Trophoblast cell (in vitro differentiated cells and primary cell): ENCODE measurements at regions not wholly inside any gene's neighbourhood (a gene's known extent, or its start where the extent isn't known, plus 50 kb on each side); places are given as distances from the start of the nearest gene placed in this dataset.
"Not testable (repeated sequence)": the region's sequence is repeated elsewhere in the genome, so short reads cannot be mapped to it uniquely, and the experiment has no call there.

Experiments used
- DNase-seq, 2 donors: peaks; one replicate each; pipeline ENCODE4 v3.0.0-alpha.2; 2016
- H2AFZ ChIP-seq: 2 replicates; pipeline ENCODE4 v1.6.1; 2013; ENCODE audit warnings: low read length, moderate library complexity, mild to moderate bottlenecking; ENCODE audit not compliant: insufficient read depth, poor library complexity
- H2AK5ac ChIP-seq: 2 replicates; pipeline ENCODE4 v1.6.1; 2013; ENCODE audit warnings: mild to moderate bottlenecking, low read length
- H2BK120ac ChIP-seq: 2 replicates; pipeline ENCODE4 v1.6.1; 2013; ENCODE audit warnings: low read length, mild to moderate bottlenecking, moderate library complexity; ENCODE audit not compliant: insufficient read depth, poor library complexity
- H2BK12ac ChIP-seq: 2 replicates; pipeline ENCODE4 v1.6.1; 2013; ENCODE audit warnings: mild to moderate bottlenecking, low read length, moderate library complexity
- H2BK5ac ChIP-seq: 2 replicates; pipeline ENCODE4 v1.6.1; 2013; ENCODE audit warnings: low read length, low read depth, moderate library complexity, mild to moderate bottlenecking; ENCODE audit not compliant: poor library complexity
- H3K14ac ChIP-seq: 2 replicates; pipeline ENCODE4 v1.6.1; 2013; ENCODE audit warnings: mild to moderate bottlenecking, low read length
- H3K18ac ChIP-seq: 2 replicates; pipeline ENCODE4 v1.6.1; 2013; ENCODE audit warnings: mild to moderate bottlenecking, low read length
- H3K23ac ChIP-seq: 2 replicates; pipeline ENCODE4 v1.6.1; 2013; ENCODE audit warnings: low read length
- H3K27ac ChIP-seq: 2 replicates; pipeline ENCODE4 v1.5.1; 2013; ENCODE audit warnings: low read depth, mild to moderate bottlenecking, inconsistent platforms, low read length, moderate library complexity
- H3K27me3 ChIP-seq: 2 replicates; pipeline ENCODE4 v1.6.1; 2013; ENCODE audit warnings: inconsistent platforms, mild to moderate bottlenecking, low read length, moderate library complexity; ENCODE audit not compliant: insufficient read depth
- H3K36me3 ChIP-seq, 2 experiments: 1 replicate in 1 of 2; 2 replicates in 1 of 2; pipeline ENCODE4 v1.6.1; 2013; ENCODE audit warnings: low read length in 2 of 2, mild to moderate bottlenecking in 2 of 2, moderate library complexity in 1 of 2; ENCODE audit not compliant: insufficient read depth in 2 of 2, control insufficient read depth in 1 of 2
- H3K4ac ChIP-seq: 2 replicates; pipeline ENCODE4 v1.6.1; 2013; ENCODE audit warnings: low read depth, mild to moderate bottlenecking, low read length, moderate library complexity
- H3K4me1 ChIP-seq, 2 experiments: 1 replicate in 1 of 2; 2 replicates in 1 of 2; pipeline ENCODE4 v1.6.1; 2013; ENCODE audit warnings: low read length in 2 of 2, mild to moderate bottlenecking in 2 of 2, moderate library complexity in 1 of 2; ENCODE audit not compliant: insufficient read depth in 2 of 2, control insufficient read depth in 1 of 2
- H3K4me2 ChIP-seq: 2 replicates; pipeline ENCODE4 v1.6.1; 2013; ENCODE audit warnings: inconsistent platforms, mild to moderate bottlenecking, low read length, moderate library complexity
- H3K4me3 ChIP-seq: 2 replicates; pipeline ENCODE4 v1.5.1; 2013; ENCODE audit warnings: mild to moderate bottlenecking, low read depth, low read length, inconsistent platforms
- H3K79me1 ChIP-seq: one replicate; pipeline ENCODE4 v1.6.1; 2013; ENCODE audit warnings: low read length
- H3K79me2 ChIP-seq: 2 replicates; pipeline ENCODE4 v1.6.1; 2013; ENCODE audit warnings: low read length, mild to moderate bottlenecking; ENCODE audit not compliant: control insufficient read depth, insufficient read depth, poor library complexity
- H3K9ac ChIP-seq: 2 replicates; pipeline ENCODE4 v1.6.1; 2013; ENCODE audit warnings: mild to moderate bottlenecking, low read length
- H3K9me3 ChIP-seq: 2 replicates; pipeline ENCODE4 v1.6.1; 2013; ENCODE audit warnings: low read depth, mild to moderate bottlenecking, control low read depth, inconsistent platforms, low read length; ENCODE audit not compliant: insufficient read depth
- H4K12ac ChIP-seq: 2 replicates; pipeline ENCODE4 v1.6.1; 2013; ENCODE audit warnings: low read depth, mild to moderate bottlenecking, low read length, moderate library complexity
- H4K8ac ChIP-seq: 2 replicates; pipeline ENCODE4 v1.6.1; 2013; ENCODE audit warnings: low read depth, mild to moderate bottlenecking, low read length, moderate library complexity
- H4K91ac ChIP-seq: one replicate; pipeline ENCODE4 v1.6.1; 2013; ENCODE audit warnings: low read depth, mild to moderate bottlenecking, low read length, moderate library complexity
- WGBS: extraction: QIAGEN DNeasy Blood & Tissue Kit; methylation state at CpG from one replicate; pipeline ENCODE4 v1.1.7; 2013; ENCODE audit warnings: missing lambda C conversion rate; ENCODE audit not compliant: insufficient read length, insufficient coverage; ENCODE audit errors: extremely low coverage; 5-methylcytosine and 5-hydroxymethylcytosine counted together

DNA sequence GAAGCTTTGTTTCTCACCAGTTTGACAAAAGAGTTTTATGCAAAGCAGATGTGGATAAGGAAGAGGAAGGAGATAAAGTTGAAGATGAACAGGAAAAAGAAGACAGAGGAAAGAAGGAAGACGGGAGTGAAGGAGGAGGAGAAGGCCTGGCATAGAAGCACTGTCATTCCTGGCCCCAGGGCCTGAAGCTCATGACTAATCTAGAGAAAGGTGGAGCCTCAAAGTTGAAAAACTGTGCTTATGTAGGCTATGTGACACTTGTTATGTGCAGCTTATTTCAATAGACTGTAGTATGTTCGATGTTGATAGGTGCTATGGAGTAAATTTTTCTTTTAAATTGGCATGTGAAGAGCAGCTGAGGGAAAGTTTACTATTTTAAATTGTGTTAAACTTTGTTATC is 1294.0 kb downstream of the CDH12 start:
- H3K4ac ChIP-seq, H2BK5ac ChIP-seq, H2AFZ ChIP-seq, H2BK120ac ChIP-seq, H3K9me3 ChIP-seq, H3K4me1 ChIP-seq, H3K79me1 ChIP-seq, H3K9ac ChIP-seq, H3K23ac ChIP-seq, H3K4me3 ChIP-seq, H3K14ac ChIP-seq, H2BK12ac ChIP-seq, H2AK5ac ChIP-seq, H3K27me3 ChIP-seq, H4K91ac ChIP-seq, H3K27ac ChIP-seq, H4K8ac ChIP-seq, H3K18ac ChIP-seq, H3K36me3 ChIP-seq, H4K12ac ChIP-seq, H3K4me2 ChIP-seq, H3K79me2 ChIP-seq: not testable (repeated sequence)
- no CpG with 5 or more reads among the region's 2 CpGs for WGBS
- DNase-seq: peak; percentile 34 to 66

DNA sequence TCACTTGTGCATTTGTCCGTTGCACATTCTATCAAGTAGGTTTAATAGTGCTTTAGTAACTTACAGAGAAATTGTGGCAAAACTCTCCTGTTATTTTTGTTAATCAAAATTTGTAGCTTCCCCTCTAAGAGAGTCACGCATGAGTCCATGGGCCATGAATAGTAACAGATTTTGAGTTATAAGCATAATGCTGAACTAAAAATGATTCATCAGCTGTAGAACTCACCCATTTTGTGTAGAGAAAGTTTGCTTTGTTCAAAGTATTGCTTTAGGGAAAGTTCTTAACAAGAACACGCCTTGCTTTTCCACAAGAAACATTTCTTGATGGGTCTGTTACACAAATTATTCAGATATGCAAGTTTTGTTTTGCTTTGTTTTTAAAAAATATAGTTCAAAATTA is 1300.9 kb downstream of the CDH12 start:
- WGBS: no CpG with 5 or more reads among the region's 3 CpGs
- not testable (repeated sequence) for H4K8ac ChIP-seq, H3K4me2 ChIP-seq, H3K14ac ChIP-seq, H3K27ac ChIP-seq, H2BK120ac ChIP-seq, H3K18ac ChIP-seq, H3K79me2 ChIP-seq, H2AK5ac ChIP-seq, H3K4me3 ChIP-seq, H2AFZ ChIP-seq, H3K23ac ChIP-seq, H3K27me3 ChIP-seq, H3K4me1 ChIP-seq, DNase-seq, H3K79me1 ChIP-seq, H3K4ac ChIP-seq, H4K91ac ChIP-seq, H3K36me3 ChIP-seq, H3K9me3 ChIP-seq, H3K9ac ChIP-seq, H4K12ac ChIP-seq, H2BK5ac ChIP-seq, H2BK12ac ChIP-seq

DNA sequence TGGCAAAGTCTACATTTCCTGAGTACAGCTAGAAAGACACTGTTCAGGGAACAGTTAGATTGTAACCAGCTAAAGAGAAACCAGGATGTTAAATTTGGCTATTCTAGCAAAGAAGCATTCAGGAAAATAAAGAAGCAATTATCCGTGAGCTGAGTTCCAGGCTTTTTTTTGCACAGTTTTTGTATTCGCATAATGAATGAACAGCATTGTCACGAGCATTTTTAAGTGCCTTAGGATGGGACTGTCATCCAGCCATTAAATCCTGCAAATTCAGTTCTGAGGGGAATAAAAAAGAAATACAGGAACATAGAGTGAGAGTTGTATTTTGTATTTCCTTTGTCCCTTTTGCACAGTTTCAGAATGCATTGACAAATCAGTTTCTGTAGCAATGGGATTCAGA is 1302.2 kb downstream of the CDH12 start:
- H3K36me3 ChIP-seq, H2BK12ac ChIP-seq, H4K12ac ChIP-seq, H3K14ac ChIP-seq, H3K9ac ChIP-seq, H2BK120ac ChIP-seq, H3K23ac ChIP-seq, H3K4ac ChIP-seq, DNase-seq, H2AFZ ChIP-seq, H3K4me3 ChIP-seq, H3K27me3 ChIP-seq, H4K91ac ChIP-seq, H3K27ac ChIP-seq, H3K79me1 ChIP-seq, H3K79me2 ChIP-seq, H4K8ac ChIP-seq, H3K4me2 ChIP-seq, H3K4me1 ChIP-seq, H3K9me3 ChIP-seq, H2AK5ac ChIP-seq, H3K18ac ChIP-seq, H2BK5ac ChIP-seq: not testable (repeated sequence)
- no CpG with 5 or more reads among the region's 3 CpGs for WGBS

DNA sequence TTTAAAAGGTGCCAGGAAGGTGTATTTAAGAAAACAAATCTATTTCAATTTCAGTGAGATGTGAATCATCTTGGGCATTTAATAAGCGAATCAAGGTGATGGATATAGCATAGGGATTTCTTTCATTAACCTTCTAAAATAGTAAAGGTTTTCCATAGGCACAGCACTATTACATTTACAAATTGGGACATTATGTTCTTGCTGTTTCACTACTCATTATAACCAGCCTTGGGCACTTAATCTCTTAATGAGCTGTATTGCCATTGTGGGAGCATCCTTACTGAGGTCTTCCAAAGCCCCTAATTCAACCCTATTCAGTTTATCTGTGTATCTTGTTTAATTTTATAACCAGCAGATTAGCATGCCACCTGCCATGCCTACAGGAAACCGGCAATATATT is 1305.5 kb downstream of the CDH12 start:
- not testable (repeated sequence) for H3K4ac ChIP-seq, H3K4me1 ChIP-seq, H4K12ac ChIP-seq, H2AK5ac ChIP-seq, H3K14ac ChIP-seq, H3K79me1 ChIP-seq, H3K79me2 ChIP-seq, H2BK5ac ChIP-seq, H3K36me3 ChIP-seq, H2AFZ ChIP-seq, H3K23ac ChIP-seq, H3K9ac ChIP-seq, H2BK12ac ChIP-seq, H4K8ac ChIP-seq, H3K27me3 ChIP-seq, H3K4me2 ChIP-seq, H4K91ac ChIP-seq, H3K4me3 ChIP-seq, H3K9me3 ChIP-seq, H3K27ac ChIP-seq, H2BK120ac ChIP-seq, DNase-seq, H3K18ac ChIP-seq
- whole genome bisulfite sequencing: no CpG with 5 or more reads among the region's 2 CpGs

DNA sequence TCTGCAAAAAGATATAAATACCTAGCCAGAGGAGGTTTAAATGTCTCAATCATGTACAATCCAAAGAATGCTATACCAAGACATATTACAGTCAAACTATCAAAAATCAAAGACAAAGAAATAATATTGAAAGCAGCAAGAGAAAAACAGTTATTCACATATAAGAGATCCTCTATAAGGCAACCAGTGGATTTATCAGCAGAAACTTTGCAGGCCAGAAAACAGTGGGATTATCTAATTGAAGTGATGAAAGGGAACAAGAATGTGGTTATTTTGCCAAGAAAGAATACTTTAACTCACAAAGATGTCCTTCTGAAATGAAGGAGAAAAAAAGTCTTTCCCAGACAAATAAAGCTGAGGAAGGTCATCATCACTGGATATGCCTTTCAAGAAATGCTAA is 1318.0 kb downstream of the CDH12 start:
- H3K18ac ChIP-seq, H2AFZ ChIP-seq, H3K27ac ChIP-seq, DNase-seq, H2BK5ac ChIP-seq, H2BK120ac ChIP-seq, H2BK12ac ChIP-seq, H4K8ac ChIP-seq, H3K27me3 ChIP-seq, H3K79me2 ChIP-seq, H2AK5ac ChIP-seq, H3K9me3 ChIP-seq, H3K4me1 ChIP-seq, H3K14ac ChIP-seq, H3K9ac ChIP-seq, H3K79me1 ChIP-seq, H3K4me2 ChIP-seq, H4K91ac ChIP-seq, H3K4me3 ChIP-seq, H3K23ac ChIP-seq, H3K4ac ChIP-seq, H4K12ac ChIP-seq, H3K36me3 ChIP-seq: not testable (repeated sequence)
